ENCODE measurements at regions not wholly inside any gene's neighbourhood (a gene's known extent, or its start where the extent isn't known, plus 50 kb on each side); places are given as distances from the start of the nearest gene placed in this dataset.
"Not testable (repeated sequence)": the region's sequence is repeated elsewhere in the genome, so short reads cannot be mapped to it uniquely, and the experiment has no call there.

DNA sequence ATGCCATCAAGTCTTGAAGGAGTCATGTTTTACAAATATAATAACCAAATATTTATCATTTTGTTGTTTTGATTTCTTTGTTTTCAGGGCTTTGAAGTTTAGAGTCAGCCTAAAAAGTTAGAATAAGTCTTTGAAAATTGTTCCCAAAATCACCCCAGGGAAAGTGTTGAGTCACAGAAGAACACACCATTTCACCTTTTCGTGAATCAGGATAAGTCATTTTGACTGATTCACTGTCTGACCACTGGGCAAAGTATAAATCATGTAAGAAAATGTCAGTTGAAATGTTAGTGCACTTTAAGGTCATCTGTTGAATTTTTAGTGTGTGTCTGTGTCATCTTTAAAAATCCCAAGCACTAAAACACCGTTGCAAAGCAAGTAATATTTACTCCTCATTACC is 1320.1 kb downstream of the RPA4 start:
- no peaks in the 10 kb centered on the region for H3K36me3 ChIP-seq (replicated peaks in 1 of 2; ENCODE audit: insufficient read depth in 1 of 2, low read depth in 2 of 2)
- no peak for DNase-seq
- ATAC-seq: no peak
- H3K9me3 ChIP-seq: no peaks in the 10 kb centered on the region
- no peaks in the 10 kb centered on the region for H3K4me1 ChIP-seq
- H3K27me3 ChIP-seq: no peaks in the 10 kb centered on the region
- WGBS, 2 donors: 29 to 50% methylated on average over 2 of the region's 2 CpGs
- H3K4me3 ChIP-seq: no peak overlapping the region
- no peak overlapping the region for H3K27ac ChIP-seq
- intact Hi-C loops (cut with DNase I): no loop called here
- TF ChIP-seq, protein P1, sequence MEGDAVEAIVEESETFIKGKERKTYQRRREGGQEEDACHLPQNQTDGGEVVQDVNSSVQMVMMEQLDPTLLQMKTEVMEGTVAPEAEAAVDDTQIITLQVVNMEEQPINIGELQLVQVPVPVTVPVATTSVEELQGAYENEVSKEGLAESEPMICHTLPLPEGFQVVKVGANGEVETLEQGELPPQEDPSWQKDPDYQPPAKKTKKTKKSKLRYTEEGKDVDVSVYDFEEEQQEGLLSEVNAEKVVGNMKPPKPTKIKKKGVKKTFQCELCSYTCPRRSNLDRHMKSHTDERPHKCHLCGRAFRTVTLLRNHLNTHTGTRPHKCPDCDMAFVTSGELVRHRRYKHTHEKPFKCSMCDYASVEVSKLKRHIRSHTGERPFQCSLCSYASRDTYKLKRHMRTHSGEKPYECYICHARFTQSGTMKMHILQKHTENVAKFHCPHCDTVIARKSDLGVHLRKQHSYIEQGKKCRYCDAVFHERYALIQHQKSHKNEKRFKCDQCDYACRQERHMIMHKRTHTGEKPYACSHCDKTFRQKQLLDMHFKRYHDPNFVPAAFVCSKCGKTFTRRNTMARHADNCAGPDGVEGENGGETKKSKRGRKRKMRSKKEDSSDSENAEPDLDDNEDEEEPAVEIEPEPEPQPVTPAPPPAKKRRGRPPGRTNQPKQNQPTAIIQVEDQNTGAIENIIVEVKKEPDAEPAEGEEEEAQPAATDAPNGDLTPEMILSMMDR (IDR thresholded peaks at IDR 0.05): no peak
- no peak for TF ChIP-seq POLR2A (IDR thresholded peaks at IDR 0.05)

- DNase-seq (no peak), ATAC-seq (no peak)
- 44 to 49% methylated on average over 3 of the region's 3 CpGs for WGBS, 2 donors
- no peak overlapping the region for H3K4me3 ChIP-seq
- intact Hi-C loops (cut with DNase I): no loop called here
- no peaks in the 10 kb centered on the region for H3K4me1 ChIP-seq
- H3K36me3 ChIP-seq (replicated peaks in 1 of 2; ENCODE audit: insufficient read depth in 1 of 2, low read depth in 2 of 2): no peaks in the 10 kb centered on the region
- no peaks in the 10 kb centered on the region for H3K9me3 ChIP-seq
- H3K27me3 ChIP-seq: no peaks in the 10 kb centered on the region
- TF ChIP-seq POLR2A (IDR thresholded peaks at IDR 0.05): no peak
- TF ChIP-seq, protein P1 (IDR thresholded peaks at IDR 0.05): no peak
- H3K27ac ChIP-seq: no peak overlapping the region
Observed at GRCh38 chrX:98207947-98208346, 1324.2 kb downstream of the RPA4 start.

GRCh38 chrX:98231003-98231402 is 1347.3 kb downstream of the RPA4 start:
- TF ChIP-seq, protein P1 (IDR thresholded peaks at IDR 0.05): no peak
- TF ChIP-seq POLR2A (IDR thresholded peaks at IDR 0.05): no peak
- no peak for ATAC-seq
- no peaks in the 10 kb centered on the region for H3K9me3 ChIP-seq
- no peak overlapping the region for H3K27ac ChIP-seq
- no peak for DNase-seq
- H3K27me3 ChIP-seq: no peaks in the 10 kb centered on the region
- H3K36me3 ChIP-seq (replicated peaks in 1 of 2; ENCODE audit: insufficient read depth in 1 of 2, low read depth in 2 of 2): no peaks in the 10 kb centered on the region
- H3K4me3 ChIP-seq: no peak overlapping the region
- H3K4me1 ChIP-seq: no peaks in the 10 kb centered on the region
- intact Hi-C loops (cut with DNase I): no loop called here

GRCh38 chrX:98240061-98240460 is 1356.4 kb downstream of the RPA4 start:
- H3K27ac ChIP-seq; H3K36me3 ChIP-seq (replicated peaks in 1 of 2; ENCODE audit: insufficient read depth in 1 of 2, low read depth in 2 of 2); H3K9me3 ChIP-seq; intact Hi-C loops (cut with DNase I); DNase-seq; H3K4me1 ChIP-seq; H3K4me3 ChIP-seq; ATAC-seq; H3K27me3 ChIP-seq: not testable (repeated sequence)
- WGBS, 2 donors: 48 to 60% methylated on average over 1 to 6 of the region's 6 CpGs

DNA sequence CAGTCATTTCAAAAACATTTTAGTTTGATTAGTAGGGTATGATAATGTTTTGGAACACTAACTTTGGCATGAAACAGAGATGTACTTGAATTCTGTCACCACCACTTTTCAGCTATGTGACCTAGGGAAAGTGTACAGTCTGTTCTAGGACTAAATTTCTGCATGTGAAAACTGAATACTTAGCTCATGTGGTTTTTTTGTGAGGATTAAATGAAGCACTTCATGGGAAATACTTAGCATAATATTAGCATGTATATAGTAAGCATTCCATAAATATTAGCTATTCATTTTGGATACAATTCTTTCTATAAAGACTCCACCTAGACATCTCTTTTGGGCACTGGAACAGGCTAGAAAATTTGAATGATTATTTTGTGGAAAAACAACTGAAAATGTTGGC is 1379.4 kb downstream of the RPA4 start:
- intact Hi-C loops (cut with DNase I): no loop called here
- H3K27ac ChIP-seq: no peak overlapping the region
- no peaks in the 10 kb centered on the region for H3K27me3 ChIP-seq
- H3K9me3 ChIP-seq: no peaks in the 10 kb centered on the region
- no peaks in the 10 kb centered on the region for H3K4me1 ChIP-seq
- no peaks in the 10 kb centered on the region for H3K36me3 ChIP-seq (replicated peaks in 1 of 2; ENCODE audit: insufficient read depth in 1 of 2, low read depth in 2 of 2)
- no peak overlapping the region for H3K4me3 ChIP-seq
- no peak for ATAC-seq
- no peak for TF ChIP-seq POLR2A (IDR thresholded peaks at IDR 0.05)
- TF ChIP-seq, protein P1 (IDR thresholded peaks at IDR 0.05): no peak
- no peak for DNase-seq
